Peyer's patch (tissue), 4 donors: ENCODE measurements at regions not wholly inside any gene's neighbourhood (a gene's known extent, or its start where the extent isn't known, plus 50 kb on each side); places are given as distances from the start of the nearest gene placed in this dataset.

Experiments
- POLR2A ChIP-seq, 2 donors: fragments of 450-650 bp; IDR thresholded peaks; one replicate each; pipeline ENCODE4 v1.5.1; 2017; ENCODE audit warnings: antibody characterized with exemption in 2 of 2, mild to moderate bottlenecking in 2 of 2, moderate library complexity in 2 of 2
- TF ChIP-seq, protein P1 (sequence below), 6 experiments: fragments of 450-650 bp in 4 of 6; fragments of 200-600 bp in 2 of 6; sonication (generic) in 1 of 6; IDR thresholded peaks; one replicate each; pipeline ENCODE4 v1.5.1; 2017 to 2019; ENCODE audit warnings: antibody characterized with exemption in 6 of 6, mild to moderate bottlenecking in 3 of 6, moderate library complexity in 1 of 6

DNA sequence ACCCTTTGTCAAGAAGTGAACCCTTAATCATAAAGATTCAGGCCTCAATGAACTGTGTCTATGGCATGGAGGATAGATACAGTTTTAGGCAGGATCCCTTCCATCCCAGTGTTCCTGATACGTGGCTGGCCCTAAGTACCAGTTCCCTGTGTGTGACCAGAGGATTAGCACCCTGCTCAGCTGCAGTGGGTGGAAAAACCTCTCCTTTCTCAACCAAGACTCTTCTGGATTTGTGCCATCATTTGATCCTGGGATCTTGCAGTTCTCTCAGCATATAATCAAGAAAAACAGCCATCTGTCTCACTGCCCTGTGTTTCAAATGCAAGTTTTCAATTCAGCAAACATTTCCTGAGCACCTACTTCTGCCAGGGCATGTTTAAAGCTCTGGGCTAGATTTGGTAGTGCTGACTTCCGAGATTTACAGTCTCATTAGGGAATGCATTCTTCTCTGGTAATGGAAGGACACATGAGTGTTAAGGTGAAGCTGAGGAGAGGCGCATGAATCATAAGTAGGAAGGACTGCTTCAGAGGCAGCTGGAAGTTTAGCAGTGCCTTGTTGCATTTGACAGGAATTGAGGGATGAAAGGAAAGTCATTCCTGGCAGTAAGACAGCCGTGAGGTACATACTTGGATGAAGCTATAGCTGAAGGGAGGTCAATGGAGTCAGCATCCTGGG is 388.3 kb downstream of the MFSD1 start:
- TF ChIP-seq, protein P1, sequence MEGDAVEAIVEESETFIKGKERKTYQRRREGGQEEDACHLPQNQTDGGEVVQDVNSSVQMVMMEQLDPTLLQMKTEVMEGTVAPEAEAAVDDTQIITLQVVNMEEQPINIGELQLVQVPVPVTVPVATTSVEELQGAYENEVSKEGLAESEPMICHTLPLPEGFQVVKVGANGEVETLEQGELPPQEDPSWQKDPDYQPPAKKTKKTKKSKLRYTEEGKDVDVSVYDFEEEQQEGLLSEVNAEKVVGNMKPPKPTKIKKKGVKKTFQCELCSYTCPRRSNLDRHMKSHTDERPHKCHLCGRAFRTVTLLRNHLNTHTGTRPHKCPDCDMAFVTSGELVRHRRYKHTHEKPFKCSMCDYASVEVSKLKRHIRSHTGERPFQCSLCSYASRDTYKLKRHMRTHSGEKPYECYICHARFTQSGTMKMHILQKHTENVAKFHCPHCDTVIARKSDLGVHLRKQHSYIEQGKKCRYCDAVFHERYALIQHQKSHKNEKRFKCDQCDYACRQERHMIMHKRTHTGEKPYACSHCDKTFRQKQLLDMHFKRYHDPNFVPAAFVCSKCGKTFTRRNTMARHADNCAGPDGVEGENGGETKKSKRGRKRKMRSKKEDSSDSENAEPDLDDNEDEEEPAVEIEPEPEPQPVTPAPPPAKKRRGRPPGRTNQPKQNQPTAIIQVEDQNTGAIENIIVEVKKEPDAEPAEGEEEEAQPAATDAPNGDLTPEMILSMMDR (IDR thresholded peaks at IDR 0.05) = no peak
- TF ChIP-seq POLR2A (IDR thresholded peaks at IDR 0.05) = no peak
